Activated T-helper 1 cell treated with anti-CD3 and anti-CD28 coated beads, Interleukin-12 subunit alpha, Interleukin-12 subunit beta, Interleukin-2, Interleukin-4 antibody, amounts not matched to agents 30 ng/mL and 10 ng/mL and 1 ng/mL, durations not matched to agents 14 hours and 24 hours and 36 hours (primary cell): ENCODE measurements at regions not wholly inside any gene's neighbourhood (a gene's known extent, or its start where the extent isn't known, plus 50 kb on each side); places are given as distances from the start of the nearest gene placed in this dataset.
"Not testable (repeated sequence)": the region's sequence is repeated elsewhere in the genome, so short reads cannot be mapped to it uniquely, and the experiment has no call there.

ENCODE experiments used
- DNase-seq: peaks from one replicate; pipeline ENCODE4 v3.0.0; 2021; ENCODE audit warnings: low spot score
- H3K27ac Mint-ChIP-seq: one replicate; pipeline ENCODE4 v1.8.0; 2021; ENCODE audit warnings: mild to moderate bottlenecking, mixed read lengths
- H3K27me3 Mint-ChIP-seq: one replicate; pipeline ENCODE4 v1.8.0; 2022; ENCODE audit warnings: mild to moderate bottlenecking, moderate library complexity, mixed read lengths; ENCODE audit not compliant: insufficient read depth
- H3K36me3 Mint-ChIP-seq: one replicate; pipeline ENCODE4 v1.8.0; 2021; ENCODE audit warnings: low read depth, mixed read lengths
- H3K4me1 Mint-ChIP-seq: one replicate; pipeline ENCODE4 v1.8.0; 2021; ENCODE audit warnings: low read depth, mixed read lengths
- H3K4me3 Mint-ChIP-seq: one replicate; pipeline ENCODE4 v1.8.0; 2021; ENCODE audit warnings: mild to moderate bottlenecking, moderate library complexity, mixed read lengths
- H3K9me3 Mint-ChIP-seq: one replicate; pipeline ENCODE4 v1.8.0; 2021; ENCODE audit warnings: mixed read lengths
- intact Hi-C: fragments of 100-400 bp; cut with micrococcal nuclease; formaldehyde crosslinking; loops from one replicate; pipeline ENCODE4 v1.15.1; 2024

DNA sequence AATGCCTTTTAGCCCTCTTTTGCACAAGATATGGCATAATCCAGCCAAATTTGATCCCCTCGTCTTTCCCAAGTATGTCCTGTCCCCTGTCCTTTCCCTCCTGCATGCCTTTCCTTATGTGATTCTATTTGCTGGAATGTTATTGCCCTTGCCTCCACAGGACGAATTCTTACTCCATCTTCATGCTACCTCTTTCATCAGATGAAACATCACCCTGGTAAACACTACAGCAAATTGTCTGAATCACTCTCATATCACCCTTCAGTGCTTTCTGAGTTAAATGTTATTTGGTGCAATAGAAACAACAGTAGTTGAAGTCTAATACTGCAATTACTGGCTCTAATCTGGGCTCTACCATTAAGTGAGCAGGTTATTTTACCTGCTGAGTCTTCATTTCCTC lies 52.2 kb upstream of the FAT1 start:
- intact Hi-C loops: no loop called here

DNA sequence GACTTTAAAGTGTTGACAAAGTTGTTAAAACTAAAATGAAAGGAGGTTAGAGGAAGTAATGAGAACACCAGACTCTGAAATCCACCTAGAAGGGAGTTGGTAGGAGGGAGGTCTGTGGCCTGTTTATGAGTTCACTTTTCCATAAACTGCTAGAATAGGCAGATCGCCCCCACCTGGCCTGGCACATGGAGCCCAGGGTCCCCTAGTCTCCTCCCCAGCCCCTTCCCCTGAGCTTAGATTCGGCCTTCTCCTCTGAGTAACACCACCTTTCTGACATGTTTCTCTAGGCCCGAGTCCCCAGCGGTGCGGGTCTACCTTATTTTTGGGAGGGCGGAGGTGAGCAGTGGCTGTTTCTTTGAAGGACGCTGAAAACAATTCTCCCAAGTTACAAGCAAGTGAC lies 54.5 kb upstream of the FAT1 start:
- intact Hi-C loops: no loop called here
- Mint-ChIP-seq H3K27me3 (no peaks in the 10 kb centered on the region), H3K27ac (no peak overlapping the region), H3K36me3 (no peaks in the 10 kb centered on the region), H3K4me3 (no peak overlapping the region), H3K9me3 (peaks cover 11% of the 10 kb centered on the region), H3K4me1 (no peaks in the 10 kb centered on the region)
- DNase-seq: no peak

More for the DNA sequence above, 52.2 kb upstream of the FAT1 start:
- Mint-ChIP-seq H3K4me1 (no peaks in the 10 kb centered on the region), H3K4me3 (no peak overlapping the region), H3K9me3 (peaks cover 11% of the 10 kb centered on the region), H3K27ac (no peak overlapping the region), H3K36me3 (no peaks in the 10 kb centered on the region), H3K27me3 (no peaks in the 10 kb centered on the region)
- no peak for DNase-seq

DNA sequence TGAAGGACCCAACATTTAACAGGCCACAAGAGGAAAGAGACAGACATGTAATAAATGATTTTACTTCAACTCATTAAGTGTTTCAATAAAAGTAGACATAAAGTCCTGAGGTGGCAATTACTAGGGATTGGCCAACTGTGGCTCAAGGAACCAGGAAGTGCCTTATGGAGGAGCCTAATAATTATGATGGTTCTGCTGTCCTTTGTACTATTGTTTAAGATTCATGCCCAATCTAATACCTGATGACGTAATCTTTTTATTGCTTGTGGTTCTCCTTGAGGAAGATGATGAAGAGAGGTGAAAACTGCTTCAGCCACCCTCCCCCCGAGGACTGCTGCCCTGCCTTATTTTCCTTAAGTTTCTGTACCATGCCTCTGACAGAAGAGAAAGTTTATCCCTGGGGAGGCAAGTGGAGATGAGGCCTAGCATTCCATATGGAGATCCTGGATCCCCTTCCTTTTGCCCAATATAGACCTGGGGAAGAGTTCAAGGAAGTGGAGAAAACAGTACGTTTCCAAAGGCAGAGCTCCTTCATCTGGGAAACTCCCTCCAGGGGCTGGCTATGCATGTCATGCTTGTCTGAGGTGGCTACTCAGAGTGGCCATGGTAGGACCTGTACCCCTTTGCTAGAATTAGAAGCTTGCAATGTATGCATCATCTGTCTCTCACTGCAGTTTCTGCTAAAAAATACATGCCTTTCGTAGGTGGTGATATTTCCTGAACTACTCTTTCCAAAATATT lies 56.8 kb upstream of the FAT1 start:
- no peak overlapping the region for H3K4me3 Mint-ChIP-seq
- H3K9me3 Mint-ChIP-seq: peaks cover 11% of the 10 kb centered on the region
- no peak overlapping the region for H3K27ac Mint-ChIP-seq
- no peak for DNase-seq
- H3K4me1 Mint-ChIP-seq: no peaks in the 10 kb centered on the region
- H3K36me3 Mint-ChIP-seq: no peaks in the 10 kb centered on the region
- intact Hi-C loops: no loop called here
- no peaks in the 10 kb centered on the region for H3K27me3 Mint-ChIP-seq

DNA sequence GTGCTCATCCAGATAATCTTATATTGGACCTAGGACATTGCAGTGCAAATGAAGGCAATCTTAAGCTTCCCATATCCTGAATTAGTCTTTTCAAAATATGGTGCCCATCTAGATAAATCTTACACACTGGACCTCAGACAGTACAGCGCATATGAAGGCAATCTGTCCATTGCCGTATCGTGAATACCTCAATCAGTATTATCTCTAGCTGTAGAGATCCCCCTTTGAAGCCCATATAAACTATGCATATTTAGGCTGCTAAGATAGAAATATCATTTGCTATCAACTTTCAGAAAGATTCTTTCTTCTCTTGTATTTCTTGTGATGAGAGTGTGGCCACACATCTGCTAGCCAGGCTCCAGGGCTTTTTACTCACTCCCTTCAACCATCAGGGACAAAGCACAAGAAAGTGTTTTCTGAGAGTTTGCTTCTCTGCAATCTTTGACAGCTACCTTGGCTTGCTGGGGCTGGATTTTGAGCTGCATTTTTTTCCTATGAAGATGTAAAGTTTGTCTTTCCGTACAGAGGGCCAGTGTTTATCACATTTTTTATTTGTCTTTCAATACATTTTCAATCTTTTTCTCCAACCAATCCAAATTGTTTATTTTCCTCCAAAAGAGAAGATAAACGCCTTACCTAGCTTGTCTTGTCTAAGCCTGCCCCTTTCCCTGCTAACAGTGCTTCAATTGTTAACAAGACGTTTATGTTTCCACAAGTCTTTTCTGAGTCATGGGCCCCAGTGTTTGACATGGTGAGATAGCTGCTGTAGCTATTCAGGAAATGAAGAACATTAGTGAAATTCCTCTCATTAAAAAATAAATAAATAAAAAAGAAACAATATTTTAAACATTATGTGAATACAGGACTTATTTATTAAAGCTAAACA lies 57.6 kb upstream of the FAT1 start:
- Mint-ChIP-seq H3K36me3 (no peaks in the 10 kb centered on the region), H3K27ac (no peak overlapping the region), H3K4me1 (no peaks in the 10 kb centered on the region), H3K4me3 (no peak overlapping the region), H3K27me3 (no peaks in the 10 kb centered on the region), H3K9me3 (peaks cover 11% of the 10 kb centered on the region)
- intact Hi-C loops: no loop called here
- no peak for DNase-seq

DNA sequence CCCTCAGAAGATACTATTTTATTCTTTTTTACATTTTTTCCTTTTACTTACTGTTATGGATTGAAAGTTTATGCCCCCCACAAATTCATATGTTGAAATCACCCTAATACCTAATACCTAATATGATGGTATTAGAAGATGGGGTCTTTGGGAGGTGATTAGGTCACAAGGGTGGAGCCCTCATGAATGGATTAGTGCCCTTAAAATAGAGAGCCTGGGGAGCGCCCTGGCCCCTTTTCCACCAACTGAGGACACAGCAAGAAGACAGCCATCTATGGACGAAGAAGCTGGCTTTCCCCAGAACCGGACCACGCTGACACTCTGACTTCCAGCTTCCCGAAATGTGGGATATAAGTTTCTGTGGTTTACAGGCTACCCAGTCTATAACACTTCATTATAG lies 58.6 kb upstream of the FAT1 start:
- Mint-ChIP-seq H3K9me3 (peaks cover 11% of the 10 kb centered on the region), H3K27ac (no peak overlapping the region), H3K36me3 (no peaks in the 10 kb centered on the region), H3K4me1 (no peaks in the 10 kb centered on the region), H3K27me3 (no peaks in the 10 kb centered on the region), H3K4me3 (no peak overlapping the region)
- no peak for DNase-seq
- intact Hi-C loops: no loop called here

DNA sequence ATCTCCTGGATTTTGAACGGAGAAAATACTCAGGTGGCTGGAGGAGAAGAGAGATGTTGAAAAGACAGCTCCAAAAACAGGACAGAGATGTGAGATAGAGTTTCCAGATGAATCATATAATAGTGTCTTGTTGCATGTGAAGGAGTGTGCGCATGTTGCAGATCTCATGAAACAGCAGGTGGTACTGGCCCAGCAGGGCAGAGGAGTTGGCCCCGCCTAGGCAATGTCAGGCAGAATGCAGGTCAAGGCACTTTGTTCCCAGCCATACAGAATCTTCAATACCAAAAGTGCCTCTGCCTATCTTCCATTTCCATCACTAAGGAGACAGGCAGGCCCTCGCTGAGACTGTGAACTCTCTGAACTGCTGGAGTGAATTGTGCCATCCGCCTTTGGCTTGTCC lies 63.9 kb upstream of the FAT1 start:
- no peaks in the 10 kb centered on the region for H3K27me3 Mint-ChIP-seq
- no peak for DNase-seq
- no peaks in the 10 kb centered on the region for H3K4me1 Mint-ChIP-seq
- no peak overlapping the region for H3K27ac Mint-ChIP-seq
- intact Hi-C loops: no loop called here
- H3K4me3 Mint-ChIP-seq: no peak overlapping the region
- no peaks in the 10 kb centered on the region for H3K36me3 Mint-ChIP-seq
- no peaks in the 10 kb centered on the region for H3K9me3 Mint-ChIP-seq

DNA sequence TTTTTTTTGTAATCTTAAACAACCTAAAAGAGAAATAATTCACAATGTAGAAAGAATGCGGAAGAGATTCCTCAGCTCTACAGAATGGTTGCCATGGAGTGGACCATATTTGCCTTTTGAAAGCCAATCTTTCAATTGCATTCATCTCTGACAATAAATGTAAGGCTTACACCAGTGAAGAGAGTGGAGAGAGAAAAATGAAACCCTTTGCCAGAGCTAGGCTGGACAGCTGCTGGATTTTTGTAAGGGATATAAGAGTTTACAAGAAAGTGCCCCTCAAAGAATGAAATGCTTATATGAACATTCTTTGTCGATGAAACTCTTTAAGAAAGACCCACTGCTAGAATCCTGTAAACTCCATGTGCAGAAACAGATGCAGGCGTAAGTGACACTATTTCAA lies 66.0 kb upstream of the FAT1 start:
- intact Hi-C loops: no loop called here
- Mint-ChIP-seq H3K9me3 (no peaks in the 10 kb centered on the region), H3K27ac (no peak overlapping the region), H3K36me3 (no peaks in the 10 kb centered on the region), H3K4me3 (no peak overlapping the region), H3K4me1 (no peaks in the 10 kb centered on the region), H3K27me3 (no peaks in the 10 kb centered on the region)
- DNase-seq: no peak

DNA sequence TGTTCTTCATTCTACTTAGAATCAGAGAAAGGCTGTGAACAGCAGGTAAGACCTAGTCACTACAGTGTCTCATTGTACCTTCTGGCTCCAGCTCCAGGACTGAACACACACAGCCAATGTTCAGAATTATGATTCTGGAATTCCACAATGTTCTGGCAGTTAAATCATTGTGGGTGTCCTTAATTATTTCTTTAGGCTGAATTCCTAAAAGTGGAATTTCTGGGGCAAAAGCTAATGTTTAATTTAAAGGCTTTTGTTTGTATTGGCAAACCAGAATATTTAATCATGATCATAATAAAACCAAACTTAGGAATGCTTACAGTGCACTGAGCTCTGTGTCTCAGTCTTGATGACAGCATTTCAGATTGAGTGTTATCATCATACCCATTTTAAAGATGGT lies 67.0 kb upstream of the FAT1 start:
- Mint-ChIP-seq H3K27me3 (no peaks in the 10 kb centered on the region), H3K36me3 (no peaks in the 10 kb centered on the region), H3K27ac (no peak overlapping the region), H3K9me3 (peaks cover 3% of the 10 kb centered on the region), H3K4me3 (no peak overlapping the region), H3K4me1 (no peaks in the 10 kb centered on the region)
- intact Hi-C loops: no loop called here
- DNase-seq: no peak

DNA sequence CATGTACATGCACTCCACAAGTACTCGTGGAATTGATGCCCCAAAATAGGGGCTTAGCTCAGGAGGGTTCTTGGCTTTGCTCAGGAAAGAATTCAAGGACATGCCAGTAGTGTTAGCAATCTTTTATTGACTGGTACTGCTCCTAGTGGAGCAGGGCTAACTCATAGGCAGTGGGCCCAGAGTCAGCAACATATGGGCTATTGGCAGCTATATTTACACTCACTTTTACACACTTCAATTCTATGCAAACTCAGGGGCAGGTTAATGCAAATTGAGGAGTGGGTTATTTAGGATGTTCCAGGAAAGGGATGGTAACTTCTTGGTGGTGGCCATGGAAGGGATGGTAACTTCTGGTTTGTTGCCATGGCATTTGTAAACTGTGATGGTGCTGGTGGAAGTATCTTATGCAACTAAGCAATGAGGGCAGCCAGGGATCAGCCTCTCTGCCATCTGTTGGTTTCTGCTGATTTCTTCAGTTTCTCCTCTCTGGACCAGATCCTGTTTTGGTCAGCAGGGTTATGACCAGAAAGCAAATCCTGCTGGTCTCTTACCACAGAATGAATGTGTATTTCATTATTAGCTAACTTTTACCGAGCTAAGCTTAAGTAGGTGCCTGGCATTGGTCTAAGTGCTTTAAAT lies 69.2 kb upstream of the FAT1 start:
- no peak for DNase-seq
- intact Hi-C loops: no loop called here
- Mint-ChIP-seq H3K27ac (no peak overlapping the region), H3K4me1 (no peaks in the 10 kb centered on the region), H3K36me3 (no peaks in the 10 kb centered on the region), H3K27me3 (no peaks in the 10 kb centered on the region), H3K4me3 (no peak overlapping the region), H3K9me3 (peaks cover 8% of the 10 kb centered on the region)

DNA sequence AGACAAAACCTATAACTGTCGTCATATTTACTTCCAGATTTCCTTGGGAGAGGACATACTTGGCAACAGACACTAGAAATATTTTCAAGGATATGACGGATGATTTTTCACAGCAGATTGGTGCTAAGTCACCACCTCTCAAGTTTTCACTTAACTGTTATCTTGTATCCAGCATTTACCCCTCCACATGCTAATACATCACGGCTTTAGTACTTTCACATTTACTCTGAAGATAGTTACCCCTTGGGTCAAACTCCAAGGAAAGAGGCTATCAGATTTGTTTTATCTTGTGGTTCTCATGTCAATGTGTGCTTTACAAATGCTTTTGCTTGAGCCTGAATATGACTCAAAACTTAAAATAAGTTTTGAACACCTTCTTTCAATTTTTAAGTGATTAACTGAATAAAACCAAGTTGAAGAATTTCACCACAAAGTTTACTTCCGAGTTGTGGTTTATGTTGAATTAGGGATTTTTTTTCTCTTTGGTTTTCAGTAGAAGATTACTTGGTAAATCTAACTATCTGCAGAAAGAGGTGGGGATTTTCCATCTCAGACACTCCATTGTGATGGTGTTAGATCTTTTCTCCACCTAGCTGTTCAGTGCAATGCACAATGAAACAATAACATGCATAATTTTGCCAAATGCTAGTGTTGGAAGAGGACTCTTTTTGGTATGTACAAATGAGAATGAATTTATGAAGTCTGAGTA lies 75.4 kb upstream of the FAT1 start:
- no peak overlapping the region for H3K27ac Mint-ChIP-seq
- no peaks in the 10 kb centered on the region for H3K36me3 Mint-ChIP-seq
- intact Hi-C loops: no loop called here
- H3K4me1 Mint-ChIP-seq: no peaks in the 10 kb centered on the region
- peaks cover 8% of the 10 kb centered on the region for H3K9me3 Mint-ChIP-seq
- no peak for DNase-seq
- no peaks in the 10 kb centered on the region for H3K27me3 Mint-ChIP-seq
- no peak overlapping the region for H3K4me3 Mint-ChIP-seq

DNA sequence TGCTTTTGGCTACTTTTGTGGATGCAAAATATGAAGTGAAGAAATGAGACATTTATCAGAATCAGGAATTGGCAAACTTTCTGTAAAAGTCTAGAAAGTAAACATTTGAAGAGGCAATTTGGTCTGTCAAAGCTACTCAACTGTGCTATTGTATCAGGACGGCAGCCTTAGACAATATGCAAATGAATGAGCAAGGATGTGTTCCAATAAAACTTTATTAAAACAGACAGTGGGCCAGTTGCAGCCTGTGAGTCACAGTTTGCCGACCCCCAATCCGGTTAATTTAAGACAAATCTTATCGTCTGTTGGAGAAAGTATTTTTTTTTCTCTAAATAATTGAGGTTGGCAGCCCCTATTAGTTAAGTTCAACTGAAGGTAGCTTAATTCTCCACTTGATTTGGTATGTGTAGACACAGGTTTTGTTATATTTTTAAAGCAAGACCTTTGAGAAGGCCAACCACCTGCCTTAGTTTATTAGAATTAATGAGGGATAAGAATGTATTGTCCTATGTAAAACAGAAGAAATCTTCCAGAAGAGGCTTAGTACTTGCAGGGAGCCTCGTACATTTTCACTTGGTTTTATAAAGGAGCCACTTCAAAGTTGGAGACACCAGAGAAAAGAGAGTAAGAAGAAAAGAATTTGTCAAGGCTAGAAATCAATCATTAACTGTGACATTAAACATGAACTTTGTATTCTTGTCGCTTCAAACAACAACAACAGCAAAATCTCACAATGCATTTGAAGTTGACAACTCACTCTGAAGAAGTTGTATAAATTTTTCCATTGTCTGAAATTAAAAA lies 81.6 kb upstream of the FAT1 start:
- Mint-ChIP-seq H3K4me3 (no peak overlapping the region), H3K27me3 (no peaks in the 10 kb centered on the region), H3K9me3 (no peaks in the 10 kb centered on the region), H3K4me1 (no peaks in the 10 kb centered on the region), H3K36me3 (no peaks in the 10 kb centered on the region), H3K27ac (no peak overlapping the region)
- DNase-seq: no peak
- intact Hi-C loops: no loop called here

DNA sequence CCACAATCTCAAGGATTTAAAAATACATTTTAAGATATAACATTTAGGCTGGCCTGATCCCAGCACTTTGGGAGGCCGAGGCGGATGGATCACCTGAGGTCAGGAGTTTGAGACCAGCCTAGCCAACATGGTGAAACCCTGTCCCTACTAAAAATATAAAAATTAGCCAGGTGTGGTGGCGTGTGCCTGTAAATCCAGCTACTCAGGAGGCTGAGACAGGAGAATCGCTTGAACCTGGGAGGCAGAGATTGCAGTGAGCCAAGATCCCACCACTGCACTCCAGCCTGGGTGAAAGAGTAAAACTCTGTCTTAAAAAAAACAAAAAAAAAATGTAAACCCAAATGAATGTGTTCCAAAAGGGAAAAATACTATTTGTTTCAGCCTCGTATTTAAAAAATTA lies 82.3 kb upstream of the FAT1 start:
- H3K4me3 Mint-ChIP-seq, H3K9me3 Mint-ChIP-seq, H3K27ac Mint-ChIP-seq, H3K36me3 Mint-ChIP-seq, DNase-seq, H3K27me3 Mint-ChIP-seq, intact Hi-C loops, H3K4me1 Mint-ChIP-seq: not testable (repeated sequence)
